AG08395 (cell line): ENCODE measurements at regions not wholly inside any gene's neighbourhood (a gene's known extent, or its start where the extent isn't known, plus 50 kb on each side); places are given as distances from the start of the nearest gene placed in this dataset.
A peak's percentile ranks its signal among the peaks of the same experiment; 100 is the strongest.

ENCODE experiments used
- DNase-seq: peaks from one replicate; pipeline ENCODE4 v3.0.0; 2012; ENCODE audit warnings: mixed read lengths, low spot score

DNA sequence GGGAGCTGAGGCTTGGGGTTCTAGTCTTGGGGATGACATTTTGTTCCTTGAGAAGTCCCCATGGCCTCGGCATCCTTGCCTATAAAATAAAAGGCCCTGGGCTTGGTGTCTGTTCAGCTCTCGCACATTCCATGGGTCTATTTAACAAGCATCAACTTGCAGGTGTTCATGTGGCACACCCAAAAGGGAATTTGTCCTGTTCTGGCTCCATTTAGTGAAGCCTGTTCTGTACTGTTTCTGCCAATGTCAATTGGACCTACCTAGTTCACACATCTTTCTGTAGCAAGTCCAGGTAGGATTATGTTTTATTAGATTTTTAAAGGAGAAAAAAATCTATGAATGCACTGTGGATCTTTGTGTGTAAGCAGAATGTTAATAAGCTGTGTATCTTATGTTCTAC lies 262.0 kb downstream of the HIVEP2 start:
- no peak for DNase-seq

DNA sequence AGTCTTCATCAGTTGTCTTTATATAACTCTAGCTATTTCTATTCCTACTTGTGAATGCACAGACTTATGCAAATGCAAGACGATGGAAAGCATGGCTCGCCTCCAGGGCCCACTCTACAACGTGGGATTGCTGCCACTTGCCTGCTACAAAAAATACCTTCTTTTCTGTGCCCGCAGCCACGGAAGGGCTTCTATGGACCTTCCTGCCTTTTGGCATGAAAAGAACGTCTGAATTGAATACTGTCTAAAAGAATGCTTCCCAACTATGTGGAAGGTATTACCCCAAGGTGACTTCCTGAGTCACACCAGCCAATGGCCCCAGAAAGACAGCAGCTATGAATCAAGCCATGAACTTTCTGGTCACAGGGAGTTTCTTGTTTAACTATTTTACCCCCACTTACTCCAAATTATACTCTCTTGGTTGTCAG lies 261.2 kb downstream of the HIVEP2 start:
- no peak for DNase-seq

DNA sequence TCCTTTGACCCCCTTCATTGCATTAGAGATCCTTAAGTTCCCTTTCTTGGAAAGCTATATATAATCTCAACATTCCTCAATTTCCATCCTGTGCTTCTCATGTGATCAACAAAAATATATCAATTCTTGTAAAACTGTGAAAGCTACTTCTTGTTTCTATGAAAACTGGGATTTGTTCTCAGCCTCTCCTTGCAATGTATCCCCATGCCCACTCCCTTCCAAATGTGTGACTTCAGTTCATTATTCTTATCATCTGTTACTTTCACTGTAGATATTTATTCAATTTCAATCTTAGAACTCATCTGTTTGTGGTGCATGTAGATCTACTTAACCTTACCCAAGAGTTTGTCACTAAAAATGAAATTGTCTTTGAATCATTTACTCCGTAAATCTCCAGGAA lies 260.6 kb downstream of the HIVEP2 start:
- no peak for DNase-seq

DNA sequence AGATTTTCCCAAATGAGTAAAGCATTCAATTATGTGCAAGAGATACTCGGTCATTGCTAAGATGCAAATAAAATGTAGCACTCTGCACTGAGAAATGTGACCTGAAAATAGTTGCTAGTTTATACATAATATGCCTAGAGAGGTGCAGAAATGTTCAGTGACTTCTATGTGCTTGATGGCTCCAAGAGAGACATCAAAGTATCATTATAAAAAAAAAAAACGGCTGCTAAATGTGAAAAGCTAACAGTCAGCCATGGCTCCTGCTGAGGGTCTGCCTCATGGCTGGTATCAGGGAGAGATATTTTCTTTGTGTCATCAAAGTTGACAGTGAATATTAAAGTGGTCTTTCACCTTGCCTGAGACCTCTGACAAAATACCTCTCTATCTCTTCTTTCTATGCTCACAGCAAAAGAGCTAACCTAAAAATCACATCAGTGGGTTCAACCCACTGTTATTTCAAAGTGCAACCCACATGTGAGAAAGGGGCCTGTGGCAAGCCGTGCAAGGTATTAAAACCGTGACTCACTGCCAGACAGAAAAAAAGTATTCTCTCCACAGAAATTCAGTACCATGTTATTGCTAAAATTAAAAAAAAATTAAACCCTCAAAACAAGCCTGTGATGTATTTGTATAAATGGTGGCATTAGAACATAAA lies 259.0 kb downstream of the HIVEP2 start:
- DNase-seq: no peak

DNA sequence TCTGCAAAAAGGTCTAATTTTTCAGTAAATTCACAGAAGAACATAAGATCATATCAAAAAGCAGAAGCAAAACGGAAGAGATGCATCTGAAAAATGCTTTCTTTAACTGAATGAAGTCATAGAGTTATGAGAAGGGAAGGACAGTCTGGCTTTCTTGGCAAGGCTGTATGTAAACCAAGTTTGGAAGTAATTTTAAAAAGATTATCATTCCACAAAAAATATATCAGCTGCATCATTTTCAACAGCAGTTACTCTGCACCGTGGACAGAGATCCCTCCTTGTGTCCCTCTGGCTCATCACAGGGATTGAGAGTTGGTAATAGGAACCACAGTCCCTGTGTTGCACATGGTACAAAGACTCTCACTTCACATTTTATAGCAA lies 258.5 kb downstream of the HIVEP2 start:
- DNase-seq: peak; percentile 21

DNA sequence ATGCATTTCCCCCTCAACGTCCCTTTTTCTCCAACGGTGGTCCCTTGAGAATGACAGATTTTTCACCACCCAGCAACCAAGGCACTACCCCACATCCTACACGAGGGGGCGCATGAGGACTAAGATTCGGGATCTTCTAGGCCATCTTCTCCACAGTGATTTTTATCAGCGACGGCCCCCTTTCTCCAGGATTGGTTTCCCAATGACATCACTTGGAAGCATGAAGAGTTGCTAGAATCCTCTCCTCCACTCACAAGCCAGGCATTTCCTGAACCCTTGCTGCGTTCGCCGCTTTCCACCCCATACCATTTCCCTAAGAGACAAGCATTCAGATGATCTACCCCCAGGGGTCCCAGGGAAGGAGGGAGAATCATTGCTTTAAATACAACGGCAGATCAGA lies 252.0 kb downstream of the HIVEP2 start:
- DNase-seq: peak; percentile 73

DNA sequence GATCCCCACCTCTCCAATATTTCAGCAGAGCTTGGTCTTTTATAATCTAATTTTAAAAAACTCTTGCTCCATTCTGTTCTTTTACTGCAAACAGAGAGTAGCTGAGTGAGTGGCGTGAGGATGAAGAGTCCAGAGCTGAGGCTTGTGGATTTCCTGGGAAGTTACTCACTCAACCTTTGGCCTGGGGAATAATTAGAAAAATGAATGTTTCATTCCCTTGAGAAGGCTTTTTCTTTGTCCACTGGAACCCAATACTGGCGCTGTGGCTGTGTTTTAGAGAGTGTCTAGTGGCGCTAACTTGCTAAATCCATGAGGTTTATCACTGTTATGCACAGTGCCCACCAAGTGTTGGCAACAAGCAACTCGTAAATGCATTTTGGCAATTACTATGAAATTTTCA lies 251.5 kb downstream of the HIVEP2 start:
- no peak for DNase-seq

DNA sequence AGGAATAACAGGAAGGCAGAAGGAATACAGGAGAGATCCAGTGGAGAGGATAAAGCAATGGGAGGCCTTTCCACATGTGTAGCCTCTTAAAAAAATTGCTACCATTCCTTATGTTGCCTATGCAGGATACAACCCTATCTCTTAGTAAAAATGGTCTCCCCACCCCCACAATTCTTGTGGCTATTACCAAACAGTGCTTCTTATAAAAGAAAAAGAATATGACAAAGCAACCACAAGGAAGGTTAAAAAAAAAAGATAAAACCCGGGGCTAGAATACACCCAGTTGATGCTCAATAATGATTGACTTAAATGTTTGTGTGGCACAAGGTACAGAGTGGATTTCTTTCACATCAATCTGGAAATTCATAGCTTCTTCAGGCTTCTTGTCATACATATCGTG lies 250.9 kb downstream of the HIVEP2 start:
- no peak for DNase-seq

DNA sequence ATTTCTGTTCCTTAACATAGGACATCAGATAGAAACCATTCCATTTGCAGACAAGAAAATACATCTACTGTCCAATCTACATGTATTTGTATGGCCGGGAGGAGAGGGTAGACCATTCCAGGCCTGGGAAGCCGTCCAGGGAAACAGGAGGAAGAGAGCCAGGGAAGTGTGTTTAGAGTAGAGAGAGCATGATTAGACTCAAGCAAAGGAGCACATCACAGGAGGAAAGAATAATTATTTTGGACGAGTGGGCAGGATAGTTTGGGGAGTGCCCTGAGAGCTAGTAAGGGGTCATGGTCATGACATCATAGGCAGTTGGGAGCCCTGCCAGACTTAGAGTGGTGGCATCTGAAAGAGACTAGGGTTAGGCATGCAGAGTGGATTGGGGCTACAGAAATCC lies 250.0 kb downstream of the HIVEP2 start:
- DNase-seq: no peak

DNA sequence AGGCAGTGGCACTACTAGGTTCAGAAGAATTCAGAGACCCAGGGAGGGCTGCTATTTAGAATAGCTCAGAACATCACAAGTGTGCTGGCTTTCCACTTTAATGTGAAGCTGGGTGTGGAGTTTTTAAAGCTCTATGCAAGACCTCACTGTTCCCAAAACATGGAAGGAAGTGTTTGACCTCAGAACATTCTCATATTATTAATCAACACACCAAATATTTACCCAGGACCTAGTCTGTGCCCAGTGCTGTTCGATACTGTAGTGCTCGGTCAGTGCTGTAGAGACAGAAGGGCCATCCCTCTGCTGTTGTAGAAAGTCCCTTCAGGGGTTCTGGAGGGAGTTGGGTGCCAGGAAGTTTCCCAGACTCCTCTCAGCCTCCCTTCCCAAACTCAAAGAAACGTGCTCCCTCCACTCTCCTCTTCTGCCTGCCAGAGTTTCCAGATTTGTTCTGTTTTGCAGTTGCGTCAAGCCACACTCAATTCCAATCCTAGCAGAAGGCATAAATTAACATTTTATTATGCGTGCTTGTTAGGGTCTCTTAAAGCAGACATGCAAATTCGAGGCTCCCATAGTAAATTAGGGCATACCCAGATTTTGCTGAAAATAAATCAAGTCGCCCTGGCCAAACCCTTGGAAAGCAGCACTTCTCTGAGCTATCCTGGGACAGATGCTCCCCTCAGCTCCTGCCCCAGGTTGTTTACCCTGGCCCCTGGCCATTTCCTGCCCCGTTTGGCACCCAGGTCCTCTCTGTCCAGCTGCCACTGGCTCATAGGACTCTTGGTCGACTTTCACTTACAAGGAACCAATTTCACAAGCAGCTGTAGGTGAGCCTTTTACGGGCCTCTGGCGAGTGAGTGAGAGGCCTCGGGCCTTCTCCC lies 248.6 kb downstream of the HIVEP2 start:
- no peak for DNase-seq

DNA sequence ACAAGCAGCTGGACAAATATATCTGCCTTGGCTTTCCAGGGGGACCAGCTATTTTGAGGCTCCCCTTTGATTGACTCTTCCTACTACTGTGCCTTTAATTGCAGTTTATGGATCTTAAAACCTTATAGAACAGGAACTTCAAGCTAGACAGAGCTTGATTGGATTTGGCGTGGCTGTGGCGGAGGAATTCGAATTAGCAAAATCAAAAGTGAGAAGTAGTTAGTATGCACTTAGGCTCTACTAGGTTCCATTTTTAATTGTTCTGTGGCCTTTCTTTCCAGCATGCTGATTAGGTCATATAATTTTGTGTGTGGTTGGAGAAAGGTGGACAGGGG lies 248.0 kb downstream of the HIVEP2 start:
- DNase-seq: no peak

DNA sequence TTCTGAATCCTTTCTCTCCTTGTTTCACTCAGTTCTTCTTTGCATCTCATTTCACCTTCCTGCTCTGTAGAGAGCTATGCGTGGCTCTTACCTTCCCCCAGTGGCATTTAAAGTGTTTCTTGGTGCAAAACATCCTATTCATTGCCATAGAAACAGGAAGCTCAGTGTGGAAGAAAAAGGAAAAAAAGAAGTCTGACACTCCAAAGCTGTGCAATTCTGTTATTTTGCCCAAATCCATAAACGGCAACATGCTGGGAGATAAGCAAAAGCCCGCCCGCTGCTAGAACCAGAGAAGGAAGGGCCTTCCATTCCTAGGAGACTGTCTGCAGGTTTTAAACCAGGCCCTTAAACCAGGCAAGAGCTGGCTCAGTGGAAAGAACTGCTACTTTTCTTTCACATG lies 247.1 kb downstream of the HIVEP2 start:
- DNase-seq: no peak

DNA sequence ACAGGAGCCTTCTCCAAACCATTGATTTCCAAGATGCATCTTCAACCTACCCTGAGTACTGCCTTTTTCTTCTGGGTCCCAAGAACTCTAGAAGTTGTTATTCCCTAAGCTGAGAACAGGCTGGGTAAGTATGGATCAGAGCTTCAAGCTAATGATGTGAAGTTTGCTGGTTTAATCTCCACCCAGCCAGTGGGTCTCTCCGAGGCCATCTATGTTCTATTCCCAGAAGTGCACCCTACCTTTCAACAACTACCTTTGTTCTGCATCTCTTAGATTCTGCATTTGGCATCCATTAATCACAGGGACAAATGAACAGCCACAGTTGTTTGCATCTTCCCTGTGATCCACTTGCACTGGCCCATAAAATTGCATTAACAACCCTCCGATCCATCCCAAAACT lies 246.2 kb downstream of the HIVEP2 start:
- DNase-seq: no peak

DNA sequence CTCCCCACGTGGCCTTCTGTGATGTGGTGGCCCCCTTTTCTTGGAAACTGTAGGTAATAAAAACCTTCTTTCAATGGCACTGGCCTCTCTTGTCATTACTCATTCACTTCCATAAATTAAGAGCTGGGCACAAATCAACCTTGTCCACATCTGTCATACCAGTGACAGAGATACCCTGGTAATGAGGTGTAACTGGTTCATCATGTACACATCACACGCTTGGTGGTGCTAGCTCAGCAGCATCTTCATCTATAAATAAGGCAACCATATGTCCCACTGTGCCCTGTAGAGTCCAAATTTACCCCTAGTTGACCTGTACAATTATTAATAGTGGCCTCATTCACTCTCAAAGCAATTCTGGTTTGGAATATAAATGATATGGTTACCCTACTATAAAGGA lies 245.6 kb downstream of the HIVEP2 start:
- DNase-seq: no peak

DNA sequence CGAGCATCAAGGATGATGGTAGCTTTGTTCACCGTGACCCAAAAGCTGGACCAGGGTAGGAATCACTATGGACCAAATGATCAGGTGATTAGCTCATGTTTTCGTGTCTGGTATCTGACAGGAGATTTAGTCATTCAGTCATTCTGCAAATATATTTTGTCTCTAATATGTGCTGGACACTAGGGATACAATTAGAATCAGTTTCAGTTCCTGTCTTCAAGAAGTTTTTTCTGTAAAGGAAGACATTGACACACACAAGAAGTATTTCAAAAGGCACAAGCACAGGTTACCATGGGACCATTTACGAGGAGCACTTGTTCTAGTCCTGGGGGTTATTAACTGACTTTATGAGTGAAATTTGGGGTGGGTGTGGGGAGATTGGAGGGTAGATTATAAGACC lies 244.9 kb downstream of the HIVEP2 start:
- DNase-seq: no peak

DNA sequence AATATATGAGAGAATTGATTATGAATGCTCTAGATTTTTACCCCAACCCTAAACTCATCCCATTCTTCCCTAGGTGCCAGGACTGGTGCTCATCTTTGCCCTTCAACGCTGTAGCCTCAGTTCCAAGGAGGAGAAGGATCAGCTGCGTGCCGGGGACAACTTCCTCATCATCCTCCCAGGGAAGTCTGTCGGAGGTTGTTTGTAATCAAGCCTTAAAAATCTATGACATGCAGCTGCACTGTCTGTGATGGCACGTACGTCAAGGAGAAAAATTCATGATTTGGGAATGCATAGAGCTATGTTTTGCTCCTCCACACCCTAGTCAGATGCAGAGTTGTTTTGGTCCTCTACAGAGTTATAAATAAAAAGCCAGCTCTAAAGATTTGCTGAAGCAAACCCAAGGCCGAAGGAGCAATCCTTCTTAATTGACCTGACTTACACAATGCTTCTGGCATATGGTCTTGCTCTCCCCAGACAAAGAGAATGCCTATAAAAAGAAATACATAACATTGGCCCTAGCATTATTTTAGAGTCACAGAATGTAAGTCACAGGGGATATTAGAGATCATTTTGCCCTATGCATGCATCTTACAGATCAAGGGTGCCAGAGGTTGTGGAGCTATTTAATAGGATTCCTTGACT lies 244.2 kb downstream of the HIVEP2 start:
- DNase-seq: no peak
